Fibroblast of pulmonary artery (primary cell): ENCODE measurements at regions not wholly inside any gene's neighbourhood (a gene's known extent, or its start where the extent isn't known, plus 50 kb on each side); places are given as distances from the start of the nearest gene placed in this dataset.

Experiments
- DNase-seq: peaks from one replicate; pipeline ENCODE4 v3.0.0-alpha.2; 2010; ENCODE audit warnings: low read depth
- H3K4me3 ChIP-seq: replicated peaks from 2 replicates; pipeline ENCODE4 v1.5.1; 2011; ENCODE audit warnings: low read depth, mild to moderate bottlenecking, control low read depth, low read length, moderate library complexity
- CTCF ChIP-seq: IDR thresholded peaks from 2 replicates; pipeline ENCODE4 v1.5.1; 2011; ENCODE audit warnings: mild to moderate bottlenecking, control low read depth, low read length, inconsistent platforms; ENCODE audit errors: missing control alignments

DNA sequence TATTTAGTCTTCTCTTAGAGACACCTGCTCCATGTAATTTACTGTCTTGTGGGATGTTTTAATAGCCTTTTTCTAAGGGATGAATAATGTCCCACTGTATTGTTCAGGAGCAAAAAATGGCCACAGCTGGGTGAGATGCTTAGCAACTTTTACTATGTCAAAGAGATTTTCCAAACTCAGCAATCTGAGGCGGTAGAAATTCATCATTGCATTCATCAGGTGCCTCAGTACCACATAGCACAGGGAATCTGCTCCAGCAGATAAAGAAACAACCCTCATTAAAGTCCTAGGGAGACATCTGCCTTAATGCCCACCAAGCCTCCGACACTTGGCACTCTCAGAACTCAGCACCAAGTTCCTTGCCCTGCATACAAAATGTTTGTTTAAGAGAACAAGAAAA lies 266.9 kb downstream of the SIPA1L2 start:
- DNase-seq, result no peak
- no peak overlapping the region for H3K4me3 ChIP-seq
- no peak for TF ChIP-seq CTCF

DNA sequence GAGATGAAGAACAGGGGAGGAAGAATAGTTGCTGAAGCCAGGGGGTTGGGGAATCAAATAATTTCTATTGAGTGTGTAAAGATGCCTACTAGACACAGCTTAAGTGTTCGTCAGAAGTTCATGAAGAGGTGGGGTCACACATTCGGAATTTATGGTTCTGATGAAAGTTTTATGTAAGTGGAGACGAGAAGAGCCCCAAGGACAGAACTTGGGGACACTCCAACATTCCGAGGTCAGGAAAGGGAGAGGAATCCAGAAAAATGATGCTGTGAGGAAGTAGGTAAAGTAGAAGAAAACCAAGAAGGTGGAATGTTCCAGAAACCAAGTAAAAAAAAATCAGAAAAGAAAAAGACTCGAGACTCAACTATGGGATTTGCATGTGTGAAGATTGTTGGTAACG lies 272.5 kb downstream of the SIPA1L2 start:
- no peak for TF ChIP-seq CTCF
- H3K4me3 ChIP-seq, result no peak overlapping the region
- DNase-seq, result no peak

DNA sequence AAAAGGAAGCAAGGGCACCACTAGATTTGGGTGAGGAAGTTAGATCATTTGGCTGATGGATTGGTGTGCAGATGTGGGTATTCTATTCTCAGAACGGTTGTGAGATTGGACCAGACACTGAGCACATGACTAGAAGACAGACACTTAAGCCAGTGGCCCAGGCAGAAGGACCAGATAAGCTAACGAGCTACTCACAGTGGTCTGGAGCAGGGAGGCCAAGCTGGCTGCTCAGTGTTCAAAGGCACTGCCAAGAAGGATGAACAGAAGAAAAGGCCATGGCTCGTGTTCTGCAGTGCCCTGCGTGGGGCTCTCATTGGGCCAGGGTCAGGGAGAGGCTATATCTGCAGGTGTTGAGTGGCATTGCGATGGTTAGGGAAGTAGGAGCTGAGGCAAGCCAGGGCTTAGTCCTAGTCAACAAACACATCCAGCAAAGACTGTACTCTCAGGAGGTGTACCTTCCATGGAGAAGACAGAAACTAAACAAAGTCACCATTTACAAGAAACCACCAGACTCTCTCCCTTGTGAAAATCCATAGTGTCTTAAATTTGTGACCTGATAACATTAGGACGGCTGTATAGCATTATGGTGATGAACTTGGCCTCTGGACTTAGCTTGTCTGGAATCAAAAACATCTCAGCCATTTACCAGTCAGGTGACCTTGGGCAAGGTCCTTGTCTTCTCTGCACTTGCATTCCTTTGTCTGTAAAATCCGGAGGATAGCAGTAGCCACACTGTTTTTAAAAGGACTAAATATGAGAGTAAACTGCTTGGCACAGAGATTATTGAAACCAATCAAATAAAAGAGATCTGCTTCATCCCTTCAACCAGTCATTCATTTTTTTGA lies 274.5 kb downstream of the SIPA1L2 start:
- TF ChIP-seq CTCF, result no peak
- no peak for DNase-seq
- no peak overlapping the region for H3K4me3 ChIP-seq

GRCh38 chr1:232353001-232353400 lies 276.9 kb downstream of the SIPA1L2 start:
- no peak overlapping the region for H3K4me3 ChIP-seq
- TF ChIP-seq CTCF, result no peak
- no peak for DNase-seq

DNA sequence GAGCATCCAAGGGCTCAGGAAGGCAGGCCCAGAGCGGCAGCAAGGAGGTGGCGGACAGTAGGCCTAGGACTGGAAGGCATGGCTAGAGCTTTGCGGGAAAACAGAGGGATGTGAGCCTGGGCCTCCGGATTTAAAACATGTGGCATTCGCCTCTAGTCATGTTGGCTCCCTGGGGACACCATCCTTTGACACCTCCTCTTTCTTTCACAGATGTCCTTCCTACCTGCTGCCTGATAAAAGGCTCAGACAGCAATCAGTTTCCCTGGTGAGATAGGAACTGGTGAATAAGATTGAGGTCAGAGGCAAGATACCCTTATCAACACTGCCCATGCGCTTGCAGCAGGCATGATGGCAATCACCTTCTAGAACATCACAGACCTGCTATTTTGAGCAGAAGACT lies 277.6 kb downstream of the SIPA1L2 start:
- no peak overlapping the region for H3K4me3 ChIP-seq
- TF ChIP-seq CTCF, result no peak
- DNase-seq, result no peak

- no peak for TF ChIP-seq CTCF
- H3K4me3 ChIP-seq, result no peak overlapping the region
- no peak for DNase-seq
Measured at GRCh38 chr1:232351335-232351734, 278.6 kb downstream of the SIPA1L2 start.

- no peak for TF ChIP-seq CTCF
- no peak for DNase-seq
- no peak overlapping the region for H3K4me3 ChIP-seq
Measured at GRCh38 chr1:232346844-232347243, 283.1 kb downstream of the SIPA1L2 start.
